ENCODE measurements at regions not wholly inside any gene's neighbourhood (a gene's known extent, or its start where the extent isn't known, plus 50 kb on each side); places are given as distances from the start of the nearest gene placed in this dataset.

DNA sequence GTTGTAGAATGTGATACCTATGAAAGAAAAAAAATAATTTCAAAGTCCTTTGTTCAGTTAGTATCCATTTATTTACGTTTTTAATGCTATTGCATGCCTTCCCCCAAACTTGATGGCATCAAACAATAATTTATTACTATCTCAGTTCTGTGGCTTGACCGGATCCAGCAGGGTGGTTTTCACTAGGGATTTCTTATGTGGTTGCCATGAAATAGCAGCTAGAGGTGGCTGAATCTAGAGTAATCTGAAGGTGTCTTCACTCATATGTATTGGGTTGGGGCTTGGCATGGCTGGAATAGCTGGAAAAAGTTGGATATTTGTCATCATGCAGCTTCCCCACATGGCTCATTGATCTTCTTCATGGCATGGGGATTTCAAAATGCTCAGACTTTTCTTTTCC, 619.3 kb upstream of the ZNF608 start:
- TF ChIP-seq, protein P1, sequence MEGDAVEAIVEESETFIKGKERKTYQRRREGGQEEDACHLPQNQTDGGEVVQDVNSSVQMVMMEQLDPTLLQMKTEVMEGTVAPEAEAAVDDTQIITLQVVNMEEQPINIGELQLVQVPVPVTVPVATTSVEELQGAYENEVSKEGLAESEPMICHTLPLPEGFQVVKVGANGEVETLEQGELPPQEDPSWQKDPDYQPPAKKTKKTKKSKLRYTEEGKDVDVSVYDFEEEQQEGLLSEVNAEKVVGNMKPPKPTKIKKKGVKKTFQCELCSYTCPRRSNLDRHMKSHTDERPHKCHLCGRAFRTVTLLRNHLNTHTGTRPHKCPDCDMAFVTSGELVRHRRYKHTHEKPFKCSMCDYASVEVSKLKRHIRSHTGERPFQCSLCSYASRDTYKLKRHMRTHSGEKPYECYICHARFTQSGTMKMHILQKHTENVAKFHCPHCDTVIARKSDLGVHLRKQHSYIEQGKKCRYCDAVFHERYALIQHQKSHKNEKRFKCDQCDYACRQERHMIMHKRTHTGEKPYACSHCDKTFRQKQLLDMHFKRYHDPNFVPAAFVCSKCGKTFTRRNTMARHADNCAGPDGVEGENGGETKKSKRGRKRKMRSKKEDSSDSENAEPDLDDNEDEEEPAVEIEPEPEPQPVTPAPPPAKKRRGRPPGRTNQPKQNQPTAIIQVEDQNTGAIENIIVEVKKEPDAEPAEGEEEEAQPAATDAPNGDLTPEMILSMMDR (IDR thresholded peaks at IDR 0.05; ENCODE audit: unreplicated experiment): no peak
- Mint-ChIP-seq H3K27me3 (no peaks in the 10 kb centered on the region), H3K27ac (no peak overlapping the region), H3K4me1 (ENCODE audit: low read depth) (no peaks in the 10 kb centered on the region), H3K4me3 (ENCODE audit: low read depth) (no peak overlapping the region), H3K36me3 (ENCODE audit: insufficient read depth) (no peaks in the 10 kb centered on the region), H3K9me3 (ENCODE audit: low read depth) (peaks cover 6% of the 10 kb centered on the region)
- DNase-seq (ENCODE audit: low spot score, unreplicated experiment): no peak

DNA sequence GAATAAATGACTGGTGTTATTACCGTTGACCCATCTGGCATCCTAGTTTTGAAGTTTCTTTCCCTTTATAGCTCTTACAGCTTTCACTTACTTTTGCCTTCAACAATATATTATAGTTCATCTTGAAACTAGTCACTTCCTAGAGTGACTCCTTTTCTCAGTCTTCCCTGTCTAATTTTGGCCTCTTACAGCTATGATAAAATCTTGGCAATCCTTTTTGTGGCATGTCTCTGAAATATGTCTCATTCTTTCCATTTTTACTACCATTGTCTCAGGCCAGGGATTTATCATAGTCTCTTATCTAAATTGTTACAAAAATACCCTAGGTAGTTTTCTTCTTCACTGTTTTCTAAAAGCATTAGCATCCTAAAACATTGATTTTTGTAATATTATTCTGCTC, 621.3 kb upstream of the ZNF608 start:
- H3K27ac Mint-ChIP-seq: no peak overlapping the region
- H3K9me3 Mint-ChIP-seq (ENCODE audit: low read depth): peaks cover 6% of the 10 kb centered on the region

DNA sequence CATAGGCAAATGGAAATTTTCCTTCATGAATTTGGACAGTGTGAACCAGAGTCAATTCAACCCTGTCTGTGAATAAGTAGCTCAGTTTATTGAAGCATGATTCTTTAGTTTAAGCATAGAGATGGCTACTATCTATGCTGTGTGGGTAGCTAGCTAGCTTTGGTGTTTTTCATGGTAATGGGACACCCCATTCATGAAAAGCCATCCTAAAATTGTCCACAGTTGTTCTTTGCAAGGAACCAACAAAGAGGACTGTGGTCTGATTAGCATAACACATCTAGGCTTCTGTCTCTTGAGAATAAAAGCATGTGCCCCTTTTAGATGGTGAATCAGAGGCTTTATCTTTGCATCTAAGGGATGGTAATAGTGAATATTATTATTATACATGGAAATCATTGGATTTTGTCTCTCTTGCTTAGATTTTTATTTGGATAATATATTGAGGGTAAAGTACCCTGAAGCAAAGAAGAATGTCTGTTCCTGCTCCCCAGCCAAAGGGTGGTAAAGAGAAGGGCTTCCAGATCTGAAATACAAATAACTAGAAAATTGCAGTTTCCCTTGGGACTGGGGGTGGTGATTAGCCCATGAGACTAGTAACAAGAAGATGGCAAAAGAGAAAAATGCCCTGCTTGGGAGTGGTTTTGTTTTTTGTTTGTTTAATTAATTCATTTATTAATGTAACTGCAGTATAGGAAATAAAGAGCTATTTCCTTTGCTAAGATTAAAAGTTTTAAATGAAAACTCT, 624.2 kb upstream of the ZNF608 start:
- no peak overlapping the region for H3K4me3 Mint-ChIP-seq (ENCODE audit: low read depth)
- no peaks in the 10 kb centered on the region for H3K27me3 Mint-ChIP-seq
- no peaks in the 10 kb centered on the region for H3K36me3 Mint-ChIP-seq (ENCODE audit: insufficient read depth)
- H3K9me3 Mint-ChIP-seq (ENCODE audit: low read depth): peaks cover 6% of the 10 kb centered on the region
- no peak overlapping the region for H3K27ac Mint-ChIP-seq
- TF ChIP-seq, protein P1 (IDR thresholded peaks at IDR 0.05; ENCODE audit: unreplicated experiment): no peak
- DNase-seq (ENCODE audit: low spot score, unreplicated experiment): no peak
- H3K4me1 Mint-ChIP-seq (ENCODE audit: low read depth): peaks cover 15% of the 10 kb centered on the region

More for the DNA sequence above, 621.3 kb upstream of the ZNF608 start:
- Mint-ChIP-seq H3K36me3 (ENCODE audit: insufficient read depth) (no peaks in the 10 kb centered on the region), H3K4me1 (ENCODE audit: low read depth) (peaks cover 4% of the 10 kb centered on the region), H3K4me3 (ENCODE audit: low read depth) (no peak overlapping the region), H3K27me3 (no peaks in the 10 kb centered on the region)
- no peak for DNase-seq (ENCODE audit: low spot score, unreplicated experiment)
- TF ChIP-seq, protein P1 (IDR thresholded peaks at IDR 0.05; ENCODE audit: unreplicated experiment): no peak

DNA sequence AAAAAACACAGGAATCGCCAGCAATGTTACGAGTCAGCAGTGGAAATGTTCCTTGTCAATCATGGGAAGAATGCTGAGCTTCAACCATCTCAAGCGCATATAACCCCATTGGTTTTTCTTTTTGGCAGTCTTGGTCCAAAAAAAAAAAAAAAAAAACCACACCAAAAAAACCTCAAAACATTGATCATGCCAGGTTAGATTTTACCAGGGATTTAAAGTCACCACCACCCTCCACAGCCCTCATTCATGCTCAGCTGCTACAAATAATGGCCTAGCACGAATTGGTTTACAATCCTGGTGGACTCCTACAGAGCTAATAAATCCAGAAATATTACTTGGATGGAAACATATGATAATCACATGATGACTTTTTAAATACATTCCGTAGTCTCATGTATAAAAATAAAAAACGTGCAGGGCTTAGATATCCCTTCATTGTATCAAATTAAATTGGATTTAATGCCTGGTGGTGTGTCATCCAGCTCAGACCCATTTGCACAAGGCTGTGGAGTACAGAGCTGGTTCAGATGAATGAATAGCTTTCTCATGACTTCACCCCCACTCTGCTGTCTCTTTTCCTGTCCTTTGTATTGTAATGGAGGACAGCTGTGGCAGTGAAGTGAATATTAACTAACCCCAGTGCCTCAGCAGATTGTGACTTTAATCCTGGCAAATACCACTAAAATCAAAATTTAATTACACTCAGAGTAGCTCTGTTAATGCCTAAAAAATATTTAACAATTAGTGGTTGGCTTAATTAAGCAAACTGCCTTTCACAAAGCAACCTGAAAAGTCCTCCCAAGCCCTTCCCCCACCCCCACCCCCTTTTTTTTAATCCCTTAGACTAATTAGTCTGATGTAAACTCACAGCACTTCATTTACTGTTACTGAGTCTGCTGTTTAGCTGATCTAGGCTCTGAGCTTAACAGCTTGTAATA, 626.5 kb upstream of the ZNF608 start:
- Mint-ChIP-seq H3K27ac (no peak overlapping the region), H3K27me3 (no peaks in the 10 kb centered on the region), H3K4me1 (ENCODE audit: low read depth) (peaks cover 18% of the 10 kb centered on the region), H3K4me3 (ENCODE audit: low read depth) (no peak overlapping the region), H3K36me3 (ENCODE audit: insufficient read depth) (no peaks in the 10 kb centered on the region), H3K9me3 (ENCODE audit: low read depth) (peaks cover 2% of the 10 kb centered on the region)
- TF ChIP-seq, protein P1 (IDR thresholded peaks at IDR 0.05; ENCODE audit: unreplicated experiment): no peak
- no peak for DNase-seq (ENCODE audit: low spot score, unreplicated experiment)

DNA sequence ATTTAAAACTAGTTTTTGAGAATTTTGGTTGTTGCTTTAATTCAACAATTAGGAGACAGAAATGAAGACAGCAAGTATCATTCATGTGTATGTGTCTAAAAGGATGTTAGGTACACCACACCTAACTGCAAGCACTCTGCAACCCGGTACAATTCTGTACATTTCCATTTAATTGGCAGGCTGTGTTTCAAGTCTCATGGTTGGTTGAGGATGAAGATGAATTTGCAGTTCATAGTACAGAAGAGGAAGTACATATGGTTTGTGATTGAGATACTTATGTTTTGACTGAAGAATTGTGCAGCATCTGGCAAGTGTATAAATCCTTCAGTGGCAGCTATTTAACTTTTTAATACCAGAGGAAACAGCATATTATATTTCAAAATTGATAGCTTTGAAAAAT, 628.7 kb upstream of the ZNF608 start:
- Mint-ChIP-seq H3K9me3 (ENCODE audit: low read depth) (no peaks in the 10 kb centered on the region), H3K27ac (no peak overlapping the region), H3K4me3 (ENCODE audit: low read depth) (no peak overlapping the region), H3K4me1 (ENCODE audit: low read depth) (peaks cover 18% of the 10 kb centered on the region), H3K27me3 (no peaks in the 10 kb centered on the region), H3K36me3 (ENCODE audit: insufficient read depth) (no peaks in the 10 kb centered on the region)
- TF ChIP-seq, protein P1 (IDR thresholded peaks at IDR 0.05; ENCODE audit: unreplicated experiment): no peak
- DNase-seq (ENCODE audit: low spot score, unreplicated experiment): no peak
